ENCODE measurements at regions not wholly inside any gene's neighbourhood (a gene's known extent, or its start where the extent isn't known, plus 50 kb on each side); places are given as distances from the start of the nearest gene placed in this dataset.

DNA sequence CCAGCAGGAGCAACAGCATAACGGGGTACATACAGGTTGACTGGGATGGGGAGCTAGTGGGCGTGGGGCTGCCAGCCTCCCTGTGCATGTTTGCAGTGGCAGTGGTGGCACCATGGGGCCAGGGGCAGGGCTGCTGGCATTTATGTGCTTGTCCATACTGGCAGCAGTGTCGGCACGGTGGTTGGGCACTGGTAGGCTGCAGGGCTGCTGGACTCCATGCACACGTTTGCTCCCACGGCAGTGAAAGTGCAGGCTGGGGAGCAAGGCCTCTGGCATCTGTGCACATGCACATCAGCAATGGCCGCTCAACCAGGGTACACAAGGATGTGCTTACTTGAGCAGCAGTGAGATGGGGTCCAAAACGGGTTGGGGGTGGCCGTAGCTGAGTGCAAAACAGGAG, 159.5 kb upstream of the KHDRBS2 start:
- TF ChIP-seq, protein P1, sequence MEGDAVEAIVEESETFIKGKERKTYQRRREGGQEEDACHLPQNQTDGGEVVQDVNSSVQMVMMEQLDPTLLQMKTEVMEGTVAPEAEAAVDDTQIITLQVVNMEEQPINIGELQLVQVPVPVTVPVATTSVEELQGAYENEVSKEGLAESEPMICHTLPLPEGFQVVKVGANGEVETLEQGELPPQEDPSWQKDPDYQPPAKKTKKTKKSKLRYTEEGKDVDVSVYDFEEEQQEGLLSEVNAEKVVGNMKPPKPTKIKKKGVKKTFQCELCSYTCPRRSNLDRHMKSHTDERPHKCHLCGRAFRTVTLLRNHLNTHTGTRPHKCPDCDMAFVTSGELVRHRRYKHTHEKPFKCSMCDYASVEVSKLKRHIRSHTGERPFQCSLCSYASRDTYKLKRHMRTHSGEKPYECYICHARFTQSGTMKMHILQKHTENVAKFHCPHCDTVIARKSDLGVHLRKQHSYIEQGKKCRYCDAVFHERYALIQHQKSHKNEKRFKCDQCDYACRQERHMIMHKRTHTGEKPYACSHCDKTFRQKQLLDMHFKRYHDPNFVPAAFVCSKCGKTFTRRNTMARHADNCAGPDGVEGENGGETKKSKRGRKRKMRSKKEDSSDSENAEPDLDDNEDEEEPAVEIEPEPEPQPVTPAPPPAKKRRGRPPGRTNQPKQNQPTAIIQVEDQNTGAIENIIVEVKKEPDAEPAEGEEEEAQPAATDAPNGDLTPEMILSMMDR (conservative IDR thresholded peaks at IDR 0.05; ENCODE audit: low read depth in 2 of 2), result no peak
- no peak for TF ChIP-seq CREB1 (CRISPR knock-in tag; IDR thresholded peaks at IDR 0.05; ENCODE audit: low read depth)
- no peak for TF ChIP-seq POLR2AphosphoS5 (IDR thresholded peaks at IDR 0.05; ENCODE audit: low read depth)

All from GM23338 (cell line).